ENCODE measurements at regions not wholly inside any gene's neighbourhood (a gene's known extent, or its start where the extent isn't known, plus 50 kb on each side); places are given as distances from the start of the nearest gene placed in this dataset.

GRCh38 chr4:184949020-184949419 is 69.3 kb upstream of the HELT start (continued):
- TF ChIP-seq, protein P1, sequence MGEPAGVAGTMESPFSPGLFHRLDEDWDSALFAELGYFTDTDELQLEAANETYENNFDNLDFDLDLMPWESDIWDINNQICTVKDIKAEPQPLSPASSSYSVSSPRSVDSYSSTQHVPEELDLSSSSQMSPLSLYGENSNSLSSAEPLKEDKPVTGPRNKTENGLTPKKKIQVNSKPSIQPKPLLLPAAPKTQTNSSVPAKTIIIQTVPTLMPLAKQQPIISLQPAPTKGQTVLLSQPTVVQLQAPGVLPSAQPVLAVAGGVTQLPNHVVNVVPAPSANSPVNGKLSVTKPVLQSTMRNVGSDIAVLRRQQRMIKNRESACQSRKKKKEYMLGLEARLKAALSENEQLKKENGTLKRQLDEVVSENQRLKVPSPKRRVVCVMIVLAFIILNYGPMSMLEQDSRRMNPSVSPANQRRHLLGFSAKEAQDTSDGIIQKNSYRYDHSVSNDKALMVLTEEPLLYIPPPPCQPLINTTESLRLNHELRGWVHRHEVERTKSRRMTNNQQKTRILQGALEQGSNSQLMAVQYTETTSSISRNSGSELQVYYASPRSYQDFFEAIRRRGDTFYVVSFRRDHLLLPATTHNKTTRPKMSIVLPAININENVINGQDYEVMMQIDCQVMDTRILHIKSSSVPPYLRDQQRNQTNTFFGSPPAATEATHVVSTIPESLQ (CRISPR knock-in tag; IDR thresholded peaks at IDR 0.05): no peak

GRCh38 chr4:184950117-184950830 is 68.0 kb upstream of the HELT start:
- Histone ChIP-seq H4K20me1 (replicated peaks; ENCODE audit: control insufficient read depth, insufficient read depth, low read length) (no peaks in the 10 kb centered on the region), H3K27ac (ENCODE audit: extremely low read depth, low read depth, low read length) (no peak overlapping the region), H3K9ac (ENCODE audit: insufficient read depth in 1 of 2, low read depth in 2 of 2, low read length in 2 of 2) (no peak overlapping the region), H2AFZ (ENCODE audit: low read depth, low read length) (no peak overlapping the region), H3K9me1 (ENCODE audit: control insufficient read depth, insufficient read depth, low read length) (no peaks in the 10 kb centered on the region), H3K4me2 (ENCODE audit: insufficient read depth, low read length) (no peak overlapping the region), H3K4me3 (no peak overlapping the region), H3K79me2 (ENCODE audit: control insufficient read depth, insufficient read depth, low read length) (no peaks in the 10 kb centered on the region), H3K4me1 (replicated peaks in 1 of 2; ENCODE audit: control insufficient read depth in 2 of 2, insufficient read depth in 2 of 2, low read length in 2 of 2) (no peaks in the 10 kb centered on the region), H3K27me3 (ENCODE audit: control insufficient read depth in 2 of 2, insufficient read depth in 2 of 2, low read length in 2 of 2) (peaks cover 12 to 53% of the 10 kb centered on the region in 2 experiments; a peak in 4 of 5 replicates), H3K9me3 (replicated peaks; ENCODE audit: control insufficient read depth, insufficient read depth, low read depth, low read length) (no peaks in the 10 kb centered on the region), H3K36me3 (ENCODE audit: control insufficient read depth, insufficient read depth, low read length) (no peaks in the 10 kb centered on the region)
- in situ Hi-C loops (cut with MboI) (no loop called here), intact Hi-C loops (cut with micrococcal nuclease) (no loop called here)
- POLR2A ChIA-PET: no interaction called here
- ATAC-seq (no peak), FAIRE-seq (no peak), DNase-seq (ENCODE audit: extremely low read depth in 1 of 4, low spot score in 3 of 4) (no peak)
- 2% methylated on average over 9 of the region's 9 CpGs for WGBS (ENCODE audit: insufficient coverage, low coverage, missing lambda C conversion rate)
- CTCF ChIA-PET (ENCODE audit: low intra/inter-chr PET ratio): no interaction called here
- no peak for TF ChIP-seq NFRKB (IDR thresholded peaks at IDR 0.05; ENCODE audit: low read depth)
- TF ChIP-seq, protein P2, sequence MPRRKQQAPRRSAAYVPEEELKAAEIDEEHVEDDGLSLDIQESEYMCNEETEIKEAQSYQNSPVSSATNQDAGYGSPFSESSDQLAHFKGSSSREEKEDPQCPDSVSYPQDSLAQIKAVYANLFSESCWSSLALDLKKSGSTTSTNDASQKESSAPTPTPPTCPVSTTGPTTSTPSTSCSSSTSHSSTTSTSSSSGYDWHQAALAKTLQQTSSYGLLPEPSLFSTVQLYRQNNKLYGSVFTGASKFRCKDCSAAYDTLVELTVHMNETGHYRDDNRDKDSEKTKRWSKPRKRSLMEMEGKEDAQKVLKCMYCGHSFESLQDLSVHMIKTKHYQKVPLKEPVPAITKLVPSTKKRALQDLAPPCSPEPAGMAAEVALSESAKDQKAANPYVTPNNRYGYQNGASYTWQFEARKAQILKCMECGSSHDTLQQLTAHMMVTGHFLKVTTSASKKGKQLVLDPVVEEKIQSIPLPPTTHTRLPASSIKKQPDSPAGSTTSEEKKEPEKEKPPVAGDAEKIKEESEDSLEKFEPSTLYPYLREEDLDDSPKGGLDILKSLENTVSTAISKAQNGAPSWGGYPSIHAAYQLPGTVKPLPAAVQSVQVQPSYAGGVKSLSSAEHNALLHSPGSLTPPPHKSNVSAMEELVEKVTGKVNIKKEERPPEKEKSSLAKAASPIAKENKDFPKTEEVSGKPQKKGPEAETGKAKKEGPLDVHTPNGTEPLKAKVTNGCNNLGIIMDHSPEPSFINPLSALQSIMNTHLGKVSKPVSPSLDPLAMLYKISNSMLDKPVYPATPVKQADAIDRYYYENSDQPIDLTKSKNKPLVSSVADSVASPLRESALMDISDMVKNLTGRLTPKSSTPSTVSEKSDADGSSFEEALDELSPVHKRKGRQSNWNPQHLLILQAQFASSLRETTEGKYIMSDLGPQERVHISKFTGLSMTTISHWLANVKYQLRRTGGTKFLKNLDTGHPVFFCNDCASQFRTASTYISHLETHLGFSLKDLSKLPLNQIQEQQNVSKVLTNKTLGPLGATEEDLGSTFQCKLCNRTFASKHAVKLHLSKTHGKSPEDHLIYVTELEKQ (CRISPR knock-in tag; IDR thresholded peaks at IDR 0.05): no peak
- BruUV-seq (replicated peaks): no TSS peak

Data from K562 (cell line).